Esophagus muscularis mucosa (tissue), 4 donors: ENCODE measurements at regions not wholly inside any gene's neighbourhood (a gene's known extent, or its start where the extent isn't known, plus 50 kb on each side); places are given as distances from the start of the nearest gene placed in this dataset.

Experiments
- CTCF ChIP-seq, 3 experiments: fragments of 200-600 bp in 2 of 3; fragments of 450-650 bp in 1 of 3; sonication (generic) in 2 of 3; IDR thresholded peaks; one replicate each; pipeline ENCODE4 v1.5.1; 2017 to 2019; ENCODE audit warnings: antibody characterized with exemption in 3 of 3, mild to moderate bottlenecking in 2 of 3, moderate library complexity in 1 of 3
- EP300 ChIP-seq: sonication (generic); formaldehyde crosslinking; IDR thresholded peaks from one replicate; pipeline ENCODE4 v1.6.1; 2017; ENCODE audit warnings: antibody characterized with exemption
- POLR2A ChIP-seq: fragments of 450-650 bp; IDR thresholded peaks from one replicate; pipeline ENCODE4 v1.6.1; 2017; ENCODE audit warnings: antibody characterized with exemption, moderate library complexity, mild to moderate bottlenecking, low read depth

- TF ChIP-seq CTCF (IDR thresholded peaks at IDR 0.05) (no peak), EP300 (no peak), POLR2A (no peak)
Observed at GRCh38 chr10:3512263-3512662, 272.7 kb downstream of the KLF6 start.
